Kidney (tissue), 13 donors: ENCODE measurements at regions not wholly inside any gene's neighbourhood (a gene's known extent, or its start where the extent isn't known, plus 50 kb on each side); places are given as distances from the start of the nearest gene placed in this dataset.

Experiments
- DNase-seq, 5 donors: peaks; one replicate each; pipeline ENCODE4 v3.0.0-alpha.2; 2013 to 2020
- FAIRE-seq: peaks from 2 replicates; lab custom pipeline; 2012; peaks lifted over from hg19 to GRCh38; lab: Jason Lieb, UNC
- H3K27ac ChIP-seq, 2 donors: one replicate each; pipeline ENCODE4 v1.7.0; 2013; ENCODE audit warnings: low read depth in 2 of 2, low read length in 2 of 2, inconsistent platforms in 1 of 2
- H3K27me3 ChIP-seq: one replicate; pipeline ENCODE4 v1.7.1; 2013; ENCODE audit warnings: low read length, inconsistent platforms; ENCODE audit not compliant: control insufficient read depth, insufficient read depth
- H3K36me3 ChIP-seq, 3 donors: one replicate each; pipeline versions ENCODE4 v1.7.0 to v1.7.1; 2013; ENCODE audit warnings: low read length in 3 of 3, control low read depth in 1 of 3, inconsistent platforms in 1 of 3; ENCODE audit not compliant: insufficient read depth in 3 of 3, control insufficient read depth in 2 of 3
- H3K4me1 ChIP-seq, 3 donors: one replicate each; pipeline versions ENCODE4 v1.7.0 to v1.7.1; 2013; ENCODE audit warnings: low read length in 3 of 3, inconsistent platforms in 1 of 3, low read depth in 1 of 3; ENCODE audit not compliant: control insufficient read depth in 2 of 3, insufficient read depth in 2 of 3
- H3K4me3 ChIP-seq, 3 donors: one replicate each; pipeline versions ENCODE4 v1.7.0 to v1.8.1; 2013; ENCODE audit warnings: low read length in 3 of 3, control low read depth in 1 of 3, inconsistent platforms in 1 of 3
- H3K9ac ChIP-seq, 3 donors: one replicate each; pipeline versions ENCODE4 v1.7.0 to v1.7.1; 2013; ENCODE audit warnings: low read length in 3 of 3, control low read depth in 1 of 3, inconsistent platforms in 1 of 3
- H3K9me3 ChIP-seq, 3 donors: one replicate each; pipeline versions ENCODE4 v1.7.0 to v1.7.1; 2013; ENCODE audit warnings: low read length in 3 of 3, control low read depth in 1 of 3, inconsistent platforms in 1 of 3; ENCODE audit not compliant: control insufficient read depth in 2 of 3, insufficient read depth in 1 of 3
- intact Hi-C: fragments of 100-400 bp; cut with DNase I; formaldehyde crosslinking; loops from one replicate; pipeline ENCODE4 v1.11.1; 2022
- TF ChIP-seq, protein P1 (sequence below): IDR thresholded peaks from 3 replicates; pipeline ENCODE4 v1.5.1; 2012; ENCODE audit warnings: mild to moderate bottlenecking, moderate library complexity, borderline replicate concordance; ENCODE audit not compliant: insufficient read depth; ENCODE audit errors: extremely low read depth
- donor health status: control.
- donor health status: control.
- donor health status: control.
- donor health status: control.
- donor health status: control.
- donor health status: DM: yes; HTN: yes; CAD: no.
- donor health status: Normal renal cell carcinoma (clear cell type).

DNA sequence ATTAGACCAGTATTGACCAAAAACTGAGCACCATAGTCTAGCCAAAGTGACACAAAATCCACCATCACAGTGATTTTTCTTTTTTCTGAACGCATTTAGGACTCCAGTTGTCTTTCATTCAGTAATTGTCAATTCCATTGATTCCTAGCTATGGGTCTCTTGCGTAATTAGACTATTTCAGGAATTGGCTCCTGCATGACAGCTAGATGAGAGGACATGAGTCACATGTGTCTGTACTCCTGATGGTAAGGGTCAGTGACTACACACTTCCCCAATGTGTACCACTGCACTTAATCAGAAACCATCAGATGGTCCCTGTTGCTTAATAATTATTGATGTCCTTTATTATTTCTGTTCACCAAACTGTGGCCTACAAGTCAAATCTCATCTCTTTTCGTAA lies 469.5 kb downstream of the POM121L12 start:
- no peaks in the 10 kb centered on the region for H3K4me1 ChIP-seq
- FAIRE-seq: no peak
- H3K4me3 ChIP-seq: no peak overlapping the region
- no peaks in the 10 kb centered on the region for H3K27me3 ChIP-seq
- no peaks in the 10 kb centered on the region for H3K36me3 ChIP-seq
- no peak overlapping the region for H3K27ac ChIP-seq
- TF ChIP-seq, protein P1, sequence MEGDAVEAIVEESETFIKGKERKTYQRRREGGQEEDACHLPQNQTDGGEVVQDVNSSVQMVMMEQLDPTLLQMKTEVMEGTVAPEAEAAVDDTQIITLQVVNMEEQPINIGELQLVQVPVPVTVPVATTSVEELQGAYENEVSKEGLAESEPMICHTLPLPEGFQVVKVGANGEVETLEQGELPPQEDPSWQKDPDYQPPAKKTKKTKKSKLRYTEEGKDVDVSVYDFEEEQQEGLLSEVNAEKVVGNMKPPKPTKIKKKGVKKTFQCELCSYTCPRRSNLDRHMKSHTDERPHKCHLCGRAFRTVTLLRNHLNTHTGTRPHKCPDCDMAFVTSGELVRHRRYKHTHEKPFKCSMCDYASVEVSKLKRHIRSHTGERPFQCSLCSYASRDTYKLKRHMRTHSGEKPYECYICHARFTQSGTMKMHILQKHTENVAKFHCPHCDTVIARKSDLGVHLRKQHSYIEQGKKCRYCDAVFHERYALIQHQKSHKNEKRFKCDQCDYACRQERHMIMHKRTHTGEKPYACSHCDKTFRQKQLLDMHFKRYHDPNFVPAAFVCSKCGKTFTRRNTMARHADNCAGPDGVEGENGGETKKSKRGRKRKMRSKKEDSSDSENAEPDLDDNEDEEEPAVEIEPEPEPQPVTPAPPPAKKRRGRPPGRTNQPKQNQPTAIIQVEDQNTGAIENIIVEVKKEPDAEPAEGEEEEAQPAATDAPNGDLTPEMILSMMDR: no peak
- H3K9me3 ChIP-seq: no peaks in the 10 kb centered on the region
- intact Hi-C loops: no loop called here
- no peak overlapping the region for H3K9ac ChIP-seq
- DNase-seq: no peak

DNA sequence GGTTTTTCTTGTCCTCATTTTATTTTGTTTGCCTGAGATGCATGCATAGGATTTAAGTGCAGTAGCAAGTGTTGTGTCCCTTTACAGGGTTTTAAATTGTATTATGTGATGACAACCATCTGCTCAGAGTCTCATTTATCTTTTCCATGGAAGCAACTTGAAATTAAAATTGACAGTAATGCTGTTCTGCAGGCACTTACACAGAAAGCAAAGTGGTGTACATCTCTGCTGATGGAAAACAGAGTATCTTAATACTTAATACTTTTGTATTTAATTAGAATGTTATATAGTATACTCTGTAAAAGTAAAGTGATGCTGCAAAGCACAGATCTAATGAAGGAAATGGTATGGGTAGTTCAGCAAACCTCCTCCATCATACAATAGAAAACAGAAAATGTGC lies 482.9 kb downstream of the POM121L12 start:
- Histone ChIP-seq H3K9me3 (no peaks in the 10 kb centered on the region), H3K4me3 (no peak overlapping the region), H3K27ac (no peak overlapping the region), H3K27me3 (no peaks in the 10 kb centered on the region), H3K36me3 (no peaks in the 10 kb centered on the region), H3K9ac (no peak overlapping the region), H3K4me1 (no peaks in the 10 kb centered on the region)
- no peak for DNase-seq
- no peak for FAIRE-seq
- intact Hi-C loops: no loop called here
- TF ChIP-seq, protein P1: no peak

GRCh38 chr7:53520841-53521240 lies 485.4 kb downstream of the POM121L12 start:
- Histone ChIP-seq H3K27ac (no peak overlapping the region), H3K9ac (no peak overlapping the region), H3K27me3 (no peaks in the 10 kb centered on the region), H3K4me3 (no peak overlapping the region), H3K36me3 (no peaks in the 10 kb centered on the region), H3K4me1 (no peaks in the 10 kb centered on the region), H3K9me3 (no peaks in the 10 kb centered on the region)
- FAIRE-seq (no peak), DNase-seq (no peak)
- intact Hi-C loops: no loop called here
- TF ChIP-seq, protein P1: no peak

DNA sequence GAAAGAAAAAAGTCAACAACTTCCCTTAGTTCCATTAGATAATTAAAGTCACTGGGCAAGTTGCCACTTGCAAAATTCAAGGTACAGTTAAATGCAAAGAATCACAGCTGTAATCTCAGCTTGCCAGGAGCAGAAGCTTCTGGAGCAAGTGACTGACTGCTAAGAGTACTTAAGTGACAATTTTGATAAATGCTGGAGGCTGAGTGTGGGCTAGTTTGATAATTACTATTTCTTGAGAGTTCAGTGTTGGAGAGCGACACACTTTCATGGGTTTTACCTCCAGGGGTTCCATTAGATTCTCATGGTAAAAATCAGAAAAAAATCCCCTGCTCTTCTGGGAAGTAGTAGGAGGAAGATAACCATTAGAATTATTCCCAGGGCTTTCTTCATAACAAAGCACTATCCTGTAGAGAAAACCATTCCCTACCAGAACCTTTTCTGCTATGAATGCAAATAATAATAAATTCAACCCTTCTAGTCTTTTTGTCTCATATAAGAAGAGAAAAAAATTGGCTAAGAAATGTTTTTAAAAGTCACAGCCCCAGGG lies 486.3 kb downstream of the POM121L12 start:
- no peaks in the 10 kb centered on the region for H3K9me3 ChIP-seq
- no peak overlapping the region for H3K4me3 ChIP-seq
- no peaks in the 10 kb centered on the region for H3K4me1 ChIP-seq
- H3K27ac ChIP-seq: no peak overlapping the region
- H3K9ac ChIP-seq: no peak overlapping the region
- H3K27me3 ChIP-seq: no peaks in the 10 kb centered on the region
- TF ChIP-seq, protein P1: no peak
- no peak for DNase-seq
- intact Hi-C loops: no loop called here
- H3K36me3 ChIP-seq: no peaks in the 10 kb centered on the region
- no peak for FAIRE-seq
